ENCODE measurements at regions not wholly inside any gene's neighbourhood (a gene's known extent, or its start where the extent isn't known, plus 50 kb on each side); places are given as distances from the start of the nearest gene placed in this dataset.

DNA sequence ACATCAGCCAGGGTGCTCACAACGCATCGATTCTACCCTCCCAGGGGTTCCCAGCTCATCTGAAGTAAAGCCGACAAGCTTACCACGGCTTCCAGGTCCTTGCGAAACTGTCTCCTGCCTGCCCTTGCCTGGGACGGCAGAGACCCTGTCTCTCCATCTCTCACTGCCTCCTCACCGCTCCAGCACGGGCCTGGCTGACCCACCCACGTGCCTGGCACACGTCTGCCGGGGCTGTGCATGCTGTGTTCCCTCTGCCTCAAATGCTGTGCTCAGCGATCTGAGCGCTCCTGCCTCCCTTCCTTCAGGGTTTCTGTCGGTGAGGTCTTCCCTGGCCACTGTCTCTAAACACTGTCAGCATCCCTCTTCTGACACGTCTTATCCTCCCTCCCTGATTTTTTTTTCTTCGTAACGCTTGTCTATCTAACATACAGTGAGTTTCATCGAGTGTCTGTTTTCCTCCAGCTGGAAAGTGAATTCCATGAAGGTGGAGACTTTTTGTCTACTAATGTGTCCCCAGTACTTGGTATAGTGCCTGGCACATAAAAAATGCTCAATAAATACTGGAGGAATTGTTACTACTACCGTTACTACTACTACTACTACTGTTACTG lies 208.4 kb downstream of the IRF8 start:
- intact Hi-C loops (cut with DNase I), result no loop called here
- Histone ChIP-seq H3K27ac (no peak overlapping the region), H3K4me1 (no peaks in the 10 kb centered on the region), H3K36me3 (no peaks in the 10 kb centered on the region), H3K9me3 (no peaks in the 10 kb centered on the region), H3K27me3 (ENCODE audit: low read depth) (no peaks in the 10 kb centered on the region), H3K4me3 (no peak overlapping the region)
- DNase-seq (no peak), ATAC-seq (peak in 1 of 2 donors; percentile 29)
- no peak for TF ChIP-seq CTCF (IDR thresholded peaks at IDR 0.05)

GRCh38 chr16:86108062-86108461 lies 209.1 kb downstream of the IRF8 start:
- intact Hi-C loops (cut with DNase I), result no loop called here
- no peak overlapping the region for H3K27ac ChIP-seq

DNA sequence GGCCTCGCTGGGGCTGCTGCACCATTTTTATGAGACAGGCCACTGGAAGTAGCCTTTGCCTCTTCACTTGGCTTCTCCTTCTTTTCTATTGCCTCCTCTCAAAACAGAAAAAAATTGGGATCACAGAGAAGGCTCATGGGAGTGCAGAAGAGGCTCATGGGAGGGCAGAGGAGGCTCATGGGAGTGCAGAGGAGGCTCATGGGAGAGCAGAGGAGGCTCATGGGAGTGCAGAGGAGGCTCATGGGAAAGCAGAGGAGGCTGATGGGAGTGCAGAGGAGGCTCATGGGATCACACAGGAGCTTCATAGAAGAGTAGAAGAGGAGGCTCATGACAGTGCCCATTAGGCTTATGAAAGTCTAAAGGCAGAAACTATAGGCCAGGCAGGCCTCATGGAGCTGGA lies 211.2 kb downstream of the IRF8 start:
- no peak overlapping the region for H3K27ac ChIP-seq
- no peaks in the 10 kb centered on the region for H3K9me3 ChIP-seq
- H3K27me3 ChIP-seq (ENCODE audit: low read depth), result no peaks in the 10 kb centered on the region

More at GRCh38 chr16:86108062-86108461, 209.1 kb downstream of the IRF8 start:
- Histone ChIP-seq H3K4me3 (no peak overlapping the region), H3K9me3 (no peaks in the 10 kb centered on the region), H3K4me1 (no peaks in the 10 kb centered on the region), H3K36me3 (no peaks in the 10 kb centered on the region), H3K27me3 (ENCODE audit: low read depth) (no peaks in the 10 kb centered on the region)
- ATAC-seq (no peak), DNase-seq (no peak)
- TF ChIP-seq CTCF (IDR thresholded peaks at IDR 0.05), result no peak

GRCh38 chr16:86110726-86111125 lies 211.8 kb downstream of the IRF8 start:
- DNase-seq (no peak), ATAC-seq (no peak)
- intact Hi-C loops (cut with DNase I), result no loop called here
- no peaks in the 10 kb centered on the region for H3K9me3 ChIP-seq
- H3K4me3 ChIP-seq, result no peak overlapping the region
- TF ChIP-seq CTCF (IDR thresholded peaks at IDR 0.05), result no peak
- H3K27ac ChIP-seq, result no peak overlapping the region
- no peaks in the 10 kb centered on the region for H3K27me3 ChIP-seq (ENCODE audit: low read depth)
- H3K36me3 ChIP-seq, result no peaks in the 10 kb centered on the region
- H3K4me1 ChIP-seq, result no peaks in the 10 kb centered on the region

More for the DNA sequence above, 211.2 kb downstream of the IRF8 start:
- intact Hi-C loops (cut with DNase I), result no loop called here
- H3K4me3 ChIP-seq, result no peak overlapping the region
- no peak for ATAC-seq
- no peaks in the 10 kb centered on the region for H3K36me3 ChIP-seq
- no peak for TF ChIP-seq CTCF (IDR thresholded peaks at IDR 0.05)
- DNase-seq, result no peak
- H3K4me1 ChIP-seq, result no peaks in the 10 kb centered on the region

DNA sequence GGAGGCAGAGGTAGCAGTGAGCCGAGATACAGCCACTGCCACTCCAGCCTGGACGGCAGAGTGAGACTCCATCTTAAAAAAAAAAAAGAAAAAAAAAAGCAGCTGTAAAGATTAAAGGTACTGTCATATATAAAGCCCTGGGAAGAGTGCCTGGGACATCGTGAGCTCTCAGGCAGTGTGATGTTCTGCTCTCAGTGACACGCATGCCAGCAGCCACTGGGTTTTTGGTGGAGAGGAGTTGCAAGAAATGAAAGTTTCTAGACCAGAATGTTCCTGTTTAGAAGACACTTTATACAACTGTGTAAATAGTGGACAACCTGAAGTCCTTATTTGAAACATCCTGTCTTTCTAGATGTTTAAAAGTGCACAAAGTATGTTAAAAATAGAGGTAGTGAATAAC lies 213.2 kb downstream of the IRF8 start:
- intact Hi-C loops (cut with DNase I), result no loop called here
- no peak for TF ChIP-seq CTCF (IDR thresholded peaks at IDR 0.05)
- ATAC-seq, result no peak

More for the DNA sequence above, 213.2 kb downstream of the IRF8 start:
- Histone ChIP-seq H3K27ac (no peak overlapping the region), H3K4me3 (no peak overlapping the region), H3K4me1 (no peaks in the 10 kb centered on the region), H3K36me3 (no peaks in the 10 kb centered on the region), H3K27me3 (ENCODE audit: low read depth) (peaks cover 2% of the 10 kb centered on the region), H3K9me3 (no peaks in the 10 kb centered on the region)
- no peak for DNase-seq
